ENCODE measurements at regions not wholly inside any gene's neighbourhood (a gene's known extent, or its start where the extent isn't known, plus 50 kb on each side); places are given as distances from the start of the nearest gene placed in this dataset.

DNA sequence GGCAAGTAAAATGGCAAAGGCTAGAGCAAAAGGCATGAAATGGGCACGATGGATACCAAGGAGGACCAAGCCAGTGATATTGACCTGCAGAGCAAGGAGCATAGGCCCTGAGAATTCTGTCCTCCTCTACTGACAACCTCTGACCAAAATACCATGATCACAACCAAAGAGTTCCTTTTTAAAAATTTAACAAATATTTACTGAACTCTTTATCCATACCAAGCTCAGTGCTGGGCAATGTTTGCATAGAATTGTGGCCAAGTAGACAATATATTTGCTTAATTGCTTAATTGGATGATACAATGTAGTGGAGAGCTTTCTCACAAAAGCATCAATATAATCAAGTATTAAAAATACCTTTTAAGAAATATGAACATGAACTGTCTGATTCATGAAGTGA lies 265.7 kb downstream of the ICOS start:
- DNase-seq (ENCODE audit: extremely low read depth in 1 of 11, low read depth in 9 of 11, low spot score in 4 of 11), result no peak

DNA sequence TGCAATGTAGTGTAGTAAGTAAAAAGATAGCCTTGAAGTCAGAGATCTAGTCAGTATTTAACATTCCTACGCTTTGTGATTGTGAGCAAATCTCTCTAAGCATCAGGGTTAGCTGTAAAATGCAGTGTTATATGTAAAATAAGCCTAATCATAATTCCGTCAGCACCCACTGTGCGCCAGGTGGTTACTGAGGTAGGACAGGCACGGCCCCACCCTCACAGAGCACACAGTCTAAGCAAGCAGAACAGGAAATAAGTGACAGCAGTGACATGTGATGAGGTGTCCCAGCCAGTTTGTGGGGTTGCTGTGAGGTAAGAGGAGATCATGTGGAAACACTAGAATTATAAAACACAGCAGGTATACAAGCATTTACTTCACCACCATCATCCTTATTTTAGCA lies 267.1 kb downstream of the ICOS start:
- DNase-seq (ENCODE audit: extremely low read depth in 1 of 11, low read depth in 9 of 11, low spot score in 4 of 11), result no peak

DNA sequence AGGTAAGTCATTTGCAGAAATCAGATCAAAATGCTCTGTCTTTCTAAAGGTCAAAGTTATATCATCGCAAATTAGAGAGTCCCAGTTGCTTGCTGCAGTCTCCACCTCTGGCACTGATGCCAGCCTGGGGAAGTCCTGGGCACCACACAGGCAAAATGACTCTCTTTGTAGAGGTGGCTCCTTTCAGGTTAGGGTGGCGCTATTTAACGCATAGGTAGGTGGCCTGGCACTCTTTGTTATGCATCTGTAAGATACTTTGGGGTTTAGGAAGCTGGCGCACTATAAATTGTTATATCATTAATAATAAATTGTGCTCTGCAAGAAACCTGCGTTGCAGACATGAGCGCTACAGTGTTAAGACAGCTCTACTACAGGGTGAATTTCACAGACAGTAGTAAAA lies 268.5 kb downstream of the ICOS start:
- no peak for DNase-seq (ENCODE audit: extremely low read depth in 1 of 11, low read depth in 9 of 11, low spot score in 4 of 11)

DNA sequence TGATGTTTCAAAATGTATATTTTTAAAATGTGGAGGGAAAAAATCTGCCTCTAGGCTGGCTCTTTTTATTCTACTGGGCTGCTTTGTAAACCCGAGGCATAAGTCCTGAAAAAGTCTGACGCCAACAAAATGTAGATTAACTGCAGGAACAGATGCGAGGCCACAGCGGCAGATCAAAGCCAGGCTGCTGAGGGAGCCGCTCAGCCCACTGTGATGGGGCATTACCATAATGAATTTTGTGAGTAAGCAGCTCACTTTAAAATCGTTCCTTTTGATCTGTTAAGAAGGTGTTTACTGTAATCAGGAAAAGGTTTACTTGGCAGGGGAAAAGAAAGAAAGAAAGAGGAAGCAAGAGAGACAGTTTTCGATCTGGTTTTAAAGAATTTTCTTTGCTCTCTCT lies 269.0 kb downstream of the ICOS start:
- peak in 2 of 11 donors; percentile 41 to 42 for DNase-seq (ENCODE audit: extremely low read depth in 1 of 11, low read depth in 9 of 11, low spot score in 4 of 11)

DNA sequence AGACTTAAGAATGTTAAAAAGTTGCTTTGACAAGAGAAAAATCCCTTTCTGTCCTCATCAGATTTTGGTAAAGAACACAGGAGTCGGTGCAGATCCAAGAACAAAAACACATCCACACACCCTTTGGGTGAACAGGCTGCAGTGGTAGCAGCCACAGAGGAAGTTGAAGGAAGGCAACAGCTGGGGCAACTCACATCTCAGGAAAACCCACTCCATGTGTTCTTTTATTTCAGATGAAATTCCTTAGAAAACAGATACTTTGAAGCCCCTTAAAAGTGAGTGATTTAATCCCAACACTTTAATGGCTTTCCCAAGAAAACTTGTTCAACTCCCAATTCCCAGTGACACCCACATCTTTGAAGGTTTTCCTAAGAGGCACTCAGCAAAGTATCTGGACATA lies 271.3 kb downstream of the ICOS start:
- DNase-seq (ENCODE audit: extremely low read depth in 1 of 11, low read depth in 9 of 11, low spot score in 4 of 11), result peak in 3 of 11 donors; percentile 44 to 52 (median 51)

DNA sequence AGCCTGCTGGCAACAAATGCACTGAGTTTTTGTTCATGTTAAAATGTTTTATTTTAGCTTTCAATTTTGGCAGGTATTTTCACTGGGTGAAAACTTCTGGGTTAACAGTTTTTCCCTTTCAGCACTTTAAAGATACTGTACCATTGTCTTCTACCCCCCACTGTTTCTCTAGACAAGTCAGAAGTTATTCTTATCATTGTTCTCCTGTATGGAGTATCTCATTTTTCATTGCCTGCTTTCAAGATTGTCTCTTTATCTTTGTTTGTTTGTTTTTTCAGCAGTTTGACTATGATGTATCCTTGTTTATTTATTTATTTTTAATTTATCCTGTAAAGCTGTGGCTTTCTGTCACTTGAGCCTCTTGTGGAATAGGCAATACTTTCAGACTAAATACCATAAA lies 277.0 kb downstream of the ICOS start:
- no peak for DNase-seq (ENCODE audit: extremely low read depth in 1 of 11, low read depth in 9 of 11, low spot score in 4 of 11)

DNA sequence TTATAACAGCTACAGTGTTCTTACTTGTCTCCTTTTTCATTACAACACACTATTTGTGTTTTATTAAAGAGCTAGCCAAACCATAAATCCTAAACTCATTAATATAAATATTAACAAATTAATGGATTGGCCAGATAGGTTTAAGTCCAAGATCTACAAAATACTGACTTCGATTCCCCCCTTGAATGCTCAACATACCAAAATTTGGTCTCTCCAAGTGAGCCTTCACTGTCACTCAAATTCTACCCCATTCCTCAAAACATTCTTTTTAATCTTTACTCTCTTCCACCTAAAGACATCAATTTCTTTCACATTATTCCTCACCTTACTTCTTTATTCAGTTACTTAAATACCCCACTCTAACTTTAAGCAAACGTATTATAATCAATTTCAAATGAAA lies 281.5 kb downstream of the ICOS start:
- no peak for DNase-seq (ENCODE audit: extremely low read depth in 1 of 11, low read depth in 9 of 11, low spot score in 4 of 11)

DNA sequence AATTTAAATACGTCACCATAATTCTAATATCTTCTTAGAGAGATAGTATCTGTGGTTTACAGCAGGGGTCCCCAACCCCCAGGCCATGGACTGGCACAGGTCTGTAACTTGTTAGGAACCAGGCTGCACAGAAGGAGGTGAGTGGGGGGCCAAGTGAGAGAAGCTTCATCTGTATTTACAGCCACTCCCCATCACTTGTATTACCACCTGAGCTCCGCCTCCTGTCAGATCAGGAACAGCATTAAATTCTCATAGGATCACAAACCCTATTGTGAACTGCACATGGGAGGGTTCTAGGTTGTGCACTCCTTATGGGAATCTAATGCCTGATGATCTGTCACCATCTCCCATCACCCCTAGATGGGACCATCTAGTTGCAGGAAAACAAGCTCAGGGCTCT lies 282.6 kb downstream of the ICOS start:
- DNase-seq (ENCODE audit: extremely low read depth in 1 of 11, low read depth in 9 of 11, low spot score in 4 of 11), result no peak

DNA sequence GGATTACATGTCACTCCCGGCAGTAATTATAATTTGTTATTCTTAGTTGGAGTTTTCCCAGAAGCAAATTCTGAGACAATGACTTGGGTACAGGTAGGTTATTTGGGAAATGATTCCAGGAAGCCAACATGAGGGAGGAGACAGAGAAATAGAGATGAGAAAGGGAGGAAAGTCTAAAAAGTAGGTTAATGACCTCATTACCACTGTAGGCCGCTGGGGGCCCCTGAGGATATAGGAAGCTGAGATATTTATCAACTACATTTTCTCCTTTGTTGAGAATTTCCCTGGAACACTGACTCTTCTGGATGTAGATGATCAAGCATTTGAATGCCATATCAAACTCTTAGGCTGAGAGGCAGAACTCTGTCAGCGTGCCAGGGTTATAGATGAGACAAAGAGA lies 284.3 kb downstream of the ICOS start:
- no peak for DNase-seq (ENCODE audit: extremely low read depth in 1 of 11, low read depth in 9 of 11, low spot score in 4 of 11)

DNA sequence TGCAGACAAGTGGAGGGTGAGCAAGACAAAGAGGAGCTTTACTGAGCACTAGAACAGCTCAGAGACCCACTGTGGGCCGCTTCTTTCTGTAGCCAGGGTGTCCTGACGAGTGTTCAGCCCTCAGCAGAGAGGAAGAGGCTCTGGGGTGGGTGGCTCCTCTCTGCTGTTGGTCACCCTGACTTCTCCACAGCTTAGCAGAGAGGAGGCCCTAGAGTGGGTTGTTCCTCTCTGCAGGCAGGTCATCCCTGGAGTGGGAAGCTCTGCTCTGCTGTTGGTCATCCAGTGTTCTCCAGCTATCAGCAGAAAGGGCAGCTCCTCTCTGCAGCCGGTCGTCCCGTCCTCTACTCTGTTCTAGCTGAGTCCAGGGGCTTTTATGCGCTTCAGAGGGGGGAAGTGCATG lies 286.5 kb downstream of the ICOS start:
- no peak for DNase-seq (ENCODE audit: extremely low read depth in 1 of 11, low read depth in 9 of 11, low spot score in 4 of 11)

DNA sequence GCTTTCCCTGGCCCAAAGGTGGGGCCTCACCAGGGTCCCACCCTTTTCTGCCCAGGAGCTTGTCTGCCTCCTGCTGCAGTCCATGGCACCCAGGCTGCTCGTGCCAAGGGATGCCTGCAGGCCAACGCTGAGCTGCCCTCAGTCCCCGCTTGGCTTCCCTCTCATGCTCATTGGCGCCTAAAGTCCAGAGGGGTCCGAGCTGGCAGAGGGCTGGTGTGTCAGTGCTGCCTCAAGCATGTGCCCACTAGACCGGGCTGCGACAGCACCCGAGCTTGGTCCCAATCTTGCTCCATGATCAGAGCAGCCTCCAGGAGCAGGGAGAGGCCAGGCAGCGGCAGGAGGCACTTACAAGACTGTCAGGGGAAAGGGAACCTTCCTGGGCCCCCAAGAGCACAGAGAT lies 287.0 kb downstream of the ICOS start:
- no peak for DNase-seq (ENCODE audit: extremely low read depth in 1 of 11, low read depth in 9 of 11, low spot score in 4 of 11)

DNA sequence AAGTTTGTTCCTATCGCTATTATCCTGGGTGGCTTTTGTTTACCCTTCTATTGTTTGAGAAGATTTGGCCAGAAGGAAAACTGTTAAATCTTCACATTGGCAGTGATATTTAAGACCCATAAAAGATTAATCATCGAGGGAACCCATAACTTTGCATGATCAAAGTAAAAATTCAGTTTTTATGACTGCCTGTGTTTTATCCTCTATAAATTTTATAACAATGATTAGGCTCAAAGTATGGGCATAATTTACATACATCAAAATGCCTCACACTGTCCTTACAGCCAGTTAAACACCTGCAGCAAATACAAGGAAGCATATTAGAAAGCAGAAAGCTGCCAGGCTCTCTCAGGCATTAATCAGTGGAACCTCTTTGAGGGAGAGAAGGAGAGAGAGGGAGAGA lies 289.1 kb downstream of the ICOS start:
- DNase-seq (ENCODE audit: extremely low read depth in 1 of 11, low read depth in 9 of 11, low spot score in 4 of 11), result no peak

DNA sequence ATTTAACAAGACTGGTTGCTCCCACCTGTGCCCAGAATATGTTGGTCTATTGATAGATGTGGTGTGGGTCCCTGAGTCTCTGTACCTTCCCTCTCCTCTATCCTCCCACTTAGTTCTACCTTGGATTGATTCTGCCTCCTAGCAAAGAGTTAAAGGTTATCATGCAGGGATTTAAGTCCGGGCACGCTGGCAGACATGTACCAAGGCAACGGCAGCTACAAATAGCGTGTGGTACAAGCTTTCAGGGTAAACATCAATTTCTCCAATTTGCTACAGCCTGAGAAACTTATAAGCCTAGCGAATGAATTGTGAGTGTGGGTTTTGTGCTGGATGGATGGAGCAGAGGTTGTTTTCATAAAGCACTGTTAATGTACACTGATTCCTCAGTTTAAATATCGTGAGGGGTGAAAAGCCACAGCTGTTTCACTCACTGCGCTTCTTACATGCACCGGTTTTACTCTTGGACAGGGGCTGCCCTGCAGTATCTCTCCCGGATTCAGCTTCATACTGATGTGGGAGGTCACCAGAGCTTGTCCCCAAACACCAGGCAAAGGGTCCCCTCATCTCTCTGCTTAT lies 289.8 kb downstream of the ICOS start:
- peak in 1 of 11 donors; percentile 20 for DNase-seq (ENCODE audit: extremely low read depth in 1 of 11, low read depth in 9 of 11, low spot score in 4 of 11)

DNA sequence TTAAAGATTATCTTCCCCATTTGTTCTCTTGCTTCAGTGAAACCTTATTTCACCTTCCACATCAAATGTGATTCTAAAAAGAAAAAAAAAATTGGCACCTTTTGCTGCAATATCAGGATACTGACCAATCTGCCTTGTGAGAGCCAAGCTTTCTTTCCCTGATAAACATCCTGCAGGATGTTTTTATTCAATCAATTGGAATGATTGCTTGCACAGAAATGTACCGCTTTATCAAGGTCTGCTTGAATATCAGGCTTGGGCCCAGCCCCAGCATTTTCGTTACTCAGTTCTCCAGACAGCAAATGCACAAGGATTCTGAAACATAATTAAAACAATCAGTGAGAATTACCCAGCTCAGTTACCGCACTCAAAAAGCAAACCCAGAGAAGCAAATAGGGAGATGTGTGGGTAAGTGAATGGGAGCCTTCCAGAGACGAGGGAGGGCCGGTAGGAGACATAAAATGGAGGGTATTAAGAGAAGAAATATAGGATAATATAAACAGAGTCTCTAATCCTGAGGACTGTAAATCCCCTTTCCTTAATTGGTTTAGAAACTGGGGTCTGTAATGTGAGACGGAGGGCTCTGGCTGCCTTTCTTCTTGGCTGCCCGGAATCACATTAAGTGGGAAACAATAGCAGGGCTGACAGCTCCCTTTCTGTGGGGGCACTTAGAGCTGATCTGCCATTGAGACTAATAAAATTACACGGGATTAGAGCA lies 291.8 kb downstream of the ICOS start:
- DNase-seq (ENCODE audit: extremely low read depth in 1 of 11, low read depth in 9 of 11, low spot score in 4 of 11), result peak in 6 of 11 donors; percentile 14 to 67 (median 50)

DNA sequence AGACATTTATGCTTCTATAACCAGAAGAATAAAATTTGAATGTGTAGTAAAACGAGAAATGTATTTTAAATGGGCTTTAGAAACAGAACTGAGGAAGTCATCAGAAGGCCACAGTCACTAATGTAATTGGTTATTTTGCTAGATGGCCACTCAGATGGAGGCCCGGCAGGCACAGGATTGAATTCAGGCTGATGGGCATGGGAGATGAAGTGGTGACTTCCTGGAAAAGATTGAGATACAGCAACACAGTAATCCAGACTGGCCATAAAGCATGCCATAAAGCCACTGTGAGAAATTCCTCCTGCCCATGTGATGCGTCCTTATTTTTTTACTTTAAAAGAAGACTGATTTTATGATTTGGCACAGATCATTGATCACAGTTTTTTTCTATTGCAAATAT lies 297.7 kb downstream of the ICOS start:
- DNase-seq (ENCODE audit: extremely low read depth in 1 of 11, low read depth in 9 of 11, low spot score in 4 of 11), result no peak

DNA sequence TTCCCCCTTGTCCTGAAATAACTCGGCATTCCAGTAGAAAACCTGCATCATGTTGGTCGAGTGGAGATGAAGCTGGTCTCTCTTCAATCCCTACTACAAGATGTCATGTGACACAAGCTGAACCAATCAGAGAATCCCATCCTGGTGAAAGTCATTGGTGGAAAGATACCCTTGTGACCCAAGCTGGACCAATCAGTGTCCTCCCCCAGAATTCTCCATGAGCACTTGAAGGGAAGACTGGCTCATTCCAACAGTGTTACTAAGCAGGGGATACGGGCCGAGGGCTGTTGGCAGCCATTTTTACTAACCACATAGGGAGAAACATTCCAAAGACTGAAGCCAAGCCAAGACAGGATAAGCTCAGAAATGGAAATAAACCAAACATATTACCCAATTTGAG lies 298.3 kb downstream of the ICOS start:
- DNase-seq (ENCODE audit: extremely low read depth in 1 of 11, low read depth in 9 of 11, low spot score in 4 of 11), result no peak

DNA sequence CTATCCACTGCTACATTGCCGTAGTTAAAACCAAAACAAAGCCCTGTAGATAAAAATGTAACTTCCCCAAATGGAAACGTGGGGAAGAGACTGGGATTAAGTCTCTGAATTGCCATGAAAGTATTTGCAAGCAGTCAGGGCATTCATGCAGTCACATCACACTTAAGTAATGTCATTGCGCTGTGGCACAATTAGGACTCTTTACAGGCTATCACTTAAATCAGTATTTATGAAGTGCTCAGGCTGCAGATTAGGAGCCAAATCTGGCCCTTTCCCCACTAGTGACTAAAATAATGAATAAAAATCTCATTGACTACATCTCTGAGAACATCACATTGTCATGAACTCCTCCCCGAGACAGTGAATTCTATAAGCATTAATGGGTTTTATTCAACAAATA lies 300.9 kb downstream of the ICOS start:
- DNase-seq (ENCODE audit: extremely low read depth in 1 of 11, low read depth in 9 of 11, low spot score in 4 of 11), result no peak

DNA sequence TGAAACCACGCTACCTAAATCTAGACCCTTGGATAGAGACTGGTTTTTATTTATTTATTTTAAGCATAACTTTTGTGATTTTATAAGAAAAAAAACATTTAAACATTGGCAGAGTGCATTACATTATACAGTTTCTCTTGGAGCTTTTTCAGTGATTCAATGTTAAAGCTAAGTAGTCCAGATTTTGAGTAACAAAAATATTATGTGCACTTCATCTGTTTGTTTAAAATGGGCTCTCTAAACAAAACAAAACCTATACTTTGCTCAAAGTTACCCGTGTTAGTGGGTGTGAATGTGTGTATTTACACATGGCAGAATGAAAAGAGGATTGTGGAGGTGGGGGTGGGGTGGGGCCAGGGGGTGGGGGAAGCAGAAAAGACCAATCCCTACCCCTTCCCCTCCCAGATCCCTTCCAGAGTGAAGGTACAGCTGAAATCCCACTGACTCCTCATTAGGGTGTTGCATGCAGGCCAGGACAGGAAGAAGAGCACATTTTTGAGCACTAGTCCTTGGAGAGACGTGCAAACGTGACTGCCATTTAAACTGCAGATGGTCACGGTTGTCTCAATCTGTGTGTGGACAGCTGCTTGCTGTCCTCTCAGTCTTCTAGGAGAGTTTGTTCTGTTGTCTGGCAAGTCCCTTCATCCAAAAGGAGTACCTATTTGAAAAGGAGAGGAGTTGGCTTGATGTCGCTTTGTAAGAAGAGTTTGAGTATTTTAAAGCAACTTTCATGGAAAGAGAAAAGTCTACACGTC lies 303.0 kb downstream of the ICOS start:
- no peak for DNase-seq (ENCODE audit: extremely low read depth in 1 of 11, low read depth in 9 of 11, low spot score in 4 of 11)

DNA sequence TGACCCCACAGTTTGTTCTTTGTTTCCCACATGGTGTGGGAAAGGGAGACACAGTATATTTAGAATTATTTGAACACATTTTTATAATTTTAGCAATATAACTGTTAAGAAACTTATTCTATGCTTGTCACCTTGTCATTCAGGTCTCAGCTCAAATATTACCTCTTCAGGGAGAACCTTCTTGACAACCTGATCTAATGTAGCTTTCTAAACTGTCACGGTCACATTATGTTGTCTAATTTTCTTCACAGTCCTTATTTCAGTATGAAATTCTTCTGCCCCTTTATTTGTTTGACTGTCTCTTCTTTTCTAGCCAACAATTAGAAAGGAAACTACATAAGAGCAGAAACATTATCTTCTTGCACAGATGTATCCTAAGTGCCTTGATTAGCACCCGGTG lies 304.3 kb upstream of the PARD3B start:
- no peak for DNase-seq (ENCODE audit: extremely low read depth in 1 of 11, low read depth in 9 of 11, low spot score in 4 of 11)

DNA sequence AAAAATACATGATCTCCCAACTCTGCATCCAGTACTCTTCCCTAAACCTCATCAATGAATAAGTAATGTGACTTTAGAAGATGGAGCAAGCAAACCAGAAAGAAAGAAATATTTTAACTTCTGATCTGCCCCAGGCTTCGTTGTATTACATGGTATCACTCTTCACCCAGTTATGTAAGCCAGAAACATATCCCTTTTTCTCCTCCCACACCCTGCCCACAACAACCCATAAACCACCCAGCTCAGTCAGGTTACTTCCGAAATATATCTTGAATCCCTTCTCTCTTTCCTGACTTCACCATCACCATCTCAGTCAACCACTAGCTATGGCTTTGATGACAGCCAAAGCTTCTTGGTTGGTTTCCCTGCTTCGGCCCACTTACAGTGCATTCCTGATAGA lies 295.8 kb upstream of the PARD3B start:
- no peak for DNase-seq (ENCODE audit: extremely low read depth in 1 of 11, low read depth in 9 of 11, low spot score in 4 of 11)

DNA sequence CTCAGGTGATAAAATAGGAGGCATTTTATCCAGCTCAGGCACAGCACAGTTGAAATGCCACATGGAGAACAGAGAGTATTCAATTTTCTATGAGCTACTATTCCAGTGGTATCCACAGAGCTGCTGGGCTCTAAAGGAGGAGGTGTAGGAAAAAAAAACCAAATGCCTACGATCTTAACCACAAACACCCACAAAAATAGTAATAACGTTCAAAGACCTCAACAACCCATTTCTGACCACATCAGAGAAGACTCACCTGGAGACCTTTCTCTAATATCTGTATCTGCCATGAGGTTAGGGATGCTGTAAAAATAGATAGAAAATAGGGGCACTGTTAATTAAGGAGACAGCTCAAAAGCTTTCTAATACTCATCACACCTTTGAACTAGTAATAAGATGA lies 294.6 kb upstream of the PARD3B start:
- no peak for DNase-seq (ENCODE audit: extremely low read depth in 1 of 11, low read depth in 9 of 11, low spot score in 4 of 11)

Measured in renal cortex interstitium (tissue), 11 donors.